Myocyte (in vitro differentiated cells): ENCODE measurements at regions not wholly inside any gene's neighbourhood (a gene's known extent, or its start where the extent isn't known, plus 50 kb on each side); places are given as distances from the start of the nearest gene placed in this dataset.

Source experiments
- DNase-seq: peaks from one replicate; pipeline ENCODE4 v3.0.0-alpha.2; 2012; ENCODE audit warnings: low read depth

DNA sequence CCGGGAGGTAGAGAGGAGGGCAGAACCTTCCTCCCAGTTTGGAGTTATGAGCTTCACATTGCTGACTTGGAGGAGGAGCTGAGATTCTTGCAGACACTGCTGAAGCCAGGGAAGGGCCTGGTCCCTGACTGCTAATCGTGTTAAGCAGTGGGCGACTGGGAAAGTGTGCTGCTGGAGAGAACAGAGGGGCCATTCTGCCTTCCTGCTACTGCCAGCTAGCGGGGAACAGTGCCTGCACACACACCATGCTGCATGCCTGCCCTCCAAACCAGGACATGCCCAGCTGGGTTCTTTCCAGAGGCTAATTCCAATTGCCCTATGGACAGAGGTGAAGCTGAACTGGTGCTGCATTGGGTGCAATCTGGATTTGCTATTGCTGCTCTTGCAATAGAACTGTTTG is 281.4 kb downstream of the AJAP1 start:
- DNase-seq, result no peak

GRCh38 chr1:4933232-4933631 is 278.8 kb downstream of the AJAP1 start:
- no peak for DNase-seq

- no peak for DNase-seq
These were observed 278.1 kb downstream of the AJAP1 start for GRCh38 chr1:4932311-4933030.

DNA sequence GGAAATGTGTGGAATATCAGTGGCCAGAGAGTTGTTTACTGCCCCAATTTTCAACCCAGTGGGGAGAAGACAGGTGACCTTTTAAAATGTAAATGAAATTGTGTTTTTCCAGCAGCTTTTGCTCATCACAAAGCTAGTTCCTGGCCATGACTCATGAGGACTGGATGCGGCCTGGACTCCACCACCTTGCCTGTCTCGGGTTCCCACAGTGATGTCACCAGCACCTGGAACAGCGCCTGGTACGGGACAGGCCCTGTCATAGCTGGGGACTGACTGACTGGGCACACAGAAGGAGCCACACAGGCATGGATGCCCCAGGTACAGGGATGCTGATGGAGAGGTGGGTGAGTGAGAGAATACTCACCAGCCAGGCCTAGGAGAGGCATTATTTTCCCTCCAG is 277.1 kb downstream of the AJAP1 start:
- no peak for DNase-seq

DNA sequence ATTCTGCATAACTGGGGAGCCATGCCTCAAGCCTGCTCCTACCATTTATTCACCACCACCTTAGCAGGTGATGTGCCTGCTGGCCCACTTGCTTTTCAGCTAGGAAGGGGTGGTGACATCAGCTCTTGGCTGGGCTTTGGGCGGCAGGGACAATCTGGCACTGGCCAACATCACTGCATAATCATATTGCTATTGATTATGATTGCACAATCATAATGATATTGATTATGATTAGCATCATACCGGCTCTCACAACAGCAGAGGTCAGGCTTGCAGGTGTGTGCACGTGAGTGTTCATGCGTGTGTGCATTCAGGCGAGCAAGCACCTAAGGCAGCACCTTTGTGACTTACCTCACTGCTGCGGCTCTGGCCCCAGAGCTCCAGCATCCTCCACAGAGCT is 273.8 kb downstream of the AJAP1 start:
- no peak for DNase-seq

DNA sequence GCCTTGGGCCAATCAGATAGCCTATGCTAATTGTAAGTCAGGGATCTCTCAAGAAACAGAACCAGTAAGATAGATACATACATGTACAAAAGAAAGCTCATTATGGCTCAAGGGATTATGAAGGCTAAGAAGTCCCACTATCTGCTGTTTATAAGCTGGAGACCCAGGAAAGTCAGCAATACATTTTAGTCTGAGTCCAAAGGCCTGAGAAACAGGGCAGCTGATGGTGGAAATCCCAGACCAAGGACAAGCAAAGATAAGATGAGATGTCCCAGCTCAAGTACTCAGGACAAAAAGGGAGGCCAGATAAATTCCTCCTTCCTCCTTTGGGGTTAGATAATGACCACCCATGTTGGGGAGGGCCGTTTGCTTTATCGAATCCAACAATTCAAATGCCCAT is 269.9 kb downstream of the AJAP1 start:
- no peak for DNase-seq

DNA sequence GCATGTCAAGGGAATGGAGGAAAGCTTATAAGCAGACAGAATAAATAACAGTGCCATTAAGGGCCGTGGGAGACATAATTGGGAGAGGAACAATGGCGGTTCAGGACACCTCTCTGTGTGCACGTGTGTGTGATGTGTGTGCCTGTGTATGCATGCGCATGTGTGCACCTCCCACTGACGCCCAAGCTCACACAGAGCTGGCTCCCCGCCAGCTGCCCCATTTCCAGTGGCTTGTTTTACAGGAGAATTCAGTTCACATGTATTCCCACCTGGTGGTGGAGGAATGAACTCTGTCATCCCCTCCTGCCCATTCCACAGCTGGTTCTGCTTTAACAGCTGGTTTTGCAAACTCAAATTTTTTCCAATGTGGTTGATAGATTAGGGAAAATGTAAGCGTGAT is 262.2 kb downstream of the AJAP1 start:
- DNase-seq, result no peak

DNA sequence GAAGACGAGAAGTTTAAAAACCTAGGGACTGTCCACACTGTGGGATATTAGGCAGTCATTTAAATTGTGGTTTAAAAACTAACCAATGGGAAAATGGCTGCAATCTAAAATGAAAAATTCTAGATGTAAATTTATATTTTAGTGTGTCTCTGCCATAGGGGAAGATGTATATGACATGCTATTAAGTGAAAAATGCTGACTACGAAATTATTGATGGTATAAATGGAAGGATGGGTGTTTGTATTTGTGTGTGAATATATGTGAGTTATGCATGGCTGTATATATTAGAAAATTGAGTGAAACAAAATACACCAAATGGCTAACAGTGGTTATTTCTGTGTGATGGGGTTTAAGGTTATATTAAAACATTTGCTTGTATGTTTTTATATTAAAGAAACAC is 260.7 kb downstream of the AJAP1 start:
- no peak for DNase-seq

DNA sequence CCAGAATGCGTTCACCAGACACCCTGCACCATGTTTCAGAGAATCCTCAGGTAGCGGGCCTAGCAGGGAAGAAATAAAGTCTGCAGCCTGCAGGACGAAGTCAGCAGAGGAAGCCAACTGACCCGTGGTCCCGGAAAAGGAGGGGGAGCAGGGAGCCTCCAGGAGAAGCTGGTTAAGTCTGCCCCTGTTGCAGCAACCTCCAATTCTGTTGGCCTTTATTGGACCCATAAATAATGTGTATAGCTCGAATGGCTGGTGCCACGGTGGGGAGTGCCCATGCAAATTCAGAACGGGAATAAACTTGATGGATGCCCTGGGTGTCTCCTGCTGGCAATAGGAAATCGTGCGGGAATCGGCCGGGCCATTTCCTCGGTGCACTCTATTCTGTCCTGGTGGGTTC is 254.1 kb downstream of the AJAP1 start:
- DNase-seq, result no peak

GRCh38 chr1:4894566-4894965 is 240.2 kb downstream of the AJAP1 start:
- DNase-seq, result no peak

- DNase-seq, result no peak
These were observed 226.2 kb downstream of the AJAP1 start for GRCh38 chr1:4880626-4881025.

DNA sequence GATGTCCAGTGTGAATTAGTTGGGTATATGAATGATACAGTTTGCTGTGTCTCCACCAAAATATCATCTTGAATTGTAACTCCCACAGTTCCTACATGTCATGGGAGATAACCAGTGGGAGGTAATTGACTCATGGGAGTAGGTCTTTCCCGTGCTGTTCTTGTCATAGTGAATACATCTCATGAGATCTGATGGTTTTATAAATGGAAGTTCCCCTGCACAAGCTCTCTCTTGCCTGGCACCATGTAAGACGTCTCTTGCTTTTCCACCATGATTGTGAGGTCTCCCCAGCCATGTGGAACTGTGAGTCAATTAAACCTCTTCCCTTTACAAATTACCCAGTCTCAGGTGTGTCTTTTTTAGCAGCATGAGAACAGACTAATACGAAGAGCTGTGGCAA is 223.0 kb downstream of the AJAP1 start:
- DNase-seq, result no peak

GRCh38 chr1:4871373-4871772 is 217.0 kb downstream of the AJAP1 start:
- DNase-seq, result no peak

DNA sequence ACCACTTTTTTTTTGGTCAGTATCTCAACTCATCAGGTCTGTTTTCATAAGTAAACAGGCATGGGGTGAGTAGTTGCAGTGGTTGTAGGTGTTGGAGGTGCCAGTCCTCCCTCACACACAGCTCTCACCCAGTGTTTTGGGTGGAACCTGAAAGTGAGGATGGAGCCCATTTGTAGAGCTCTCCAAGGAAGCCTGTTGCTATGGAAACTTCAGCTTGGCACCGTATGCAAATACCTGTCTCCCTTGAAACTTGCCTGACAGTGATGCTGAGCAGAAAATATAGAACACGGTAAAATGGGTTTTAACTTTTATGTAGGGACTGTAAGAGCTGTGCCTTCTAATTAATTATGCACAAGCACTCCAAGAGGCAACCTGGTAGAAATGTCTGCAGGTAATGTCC is 214.1 kb downstream of the AJAP1 start:
- DNase-seq, result no peak

GRCh38 chr1:4856396-4856795 is 202.0 kb downstream of the AJAP1 start:
- no peak for DNase-seq

- DNase-seq, result no peak
These were observed 200.0 kb downstream of the AJAP1 start for GRCh38 chr1:4854367-4854766.

GRCh38 chr1:4853904-4854303 is 199.5 kb downstream of the AJAP1 start:
- DNase-seq, result no peak

DNA sequence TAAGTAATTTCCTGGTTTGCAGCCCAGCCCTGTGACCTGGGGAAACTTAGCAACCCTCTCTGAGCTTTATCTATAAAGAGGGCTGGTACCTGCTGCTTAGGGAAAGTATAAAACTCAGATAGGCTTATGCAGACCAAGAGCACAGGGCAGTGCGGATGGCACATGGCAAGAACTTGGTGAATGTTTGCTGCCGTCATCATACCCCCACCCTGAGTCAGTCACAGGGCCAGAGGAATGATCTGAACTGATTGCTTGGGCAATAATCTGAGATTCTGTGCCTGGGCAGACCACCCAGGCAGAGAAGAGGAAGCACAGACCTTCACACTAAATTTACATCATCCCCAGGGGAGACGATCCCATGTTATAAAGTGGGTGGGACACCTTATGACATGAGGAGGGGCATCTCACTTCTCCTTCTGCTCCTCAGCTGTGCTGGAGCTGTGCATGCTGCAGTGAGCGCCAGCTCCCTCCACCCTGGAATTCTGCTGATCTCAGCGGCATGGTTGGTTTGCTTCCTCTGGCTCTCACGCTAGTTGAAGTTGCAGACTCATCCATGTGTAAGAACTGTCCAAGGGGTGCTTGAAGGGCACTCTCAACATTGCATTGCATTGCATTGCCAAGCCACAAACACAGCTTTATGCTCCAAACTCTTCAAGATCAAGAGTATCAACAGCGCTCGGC is 197.1 kb downstream of the AJAP1 start:
- DNase-seq, result no peak

DNA sequence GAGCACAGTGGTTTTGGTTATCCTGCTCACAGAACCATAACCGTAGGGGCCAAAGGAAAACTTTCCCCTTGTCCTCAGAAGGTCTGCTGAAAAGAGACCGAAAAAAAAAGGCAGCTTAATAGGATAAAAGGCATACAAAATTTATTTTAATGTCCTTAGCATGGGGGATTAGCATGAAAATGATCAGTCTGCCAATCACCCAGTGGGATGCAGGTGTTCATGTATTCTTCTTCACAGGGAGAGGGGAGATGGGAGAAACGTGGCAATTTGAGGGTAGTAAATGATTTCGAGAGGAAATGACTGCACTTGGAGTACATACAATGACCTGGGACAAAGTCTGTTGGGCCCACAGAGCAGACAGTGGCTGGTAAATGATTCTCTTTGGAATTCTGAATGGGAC is 194.0 kb downstream of the AJAP1 start:
- DNase-seq, result no peak

GRCh38 chr1:4847711-4848110 is 193.3 kb downstream of the AJAP1 start:
- DNase-seq, result no peak
